ENCODE measurements at regions not wholly inside any gene's neighbourhood (a gene's known extent, or its start where the extent isn't known, plus 50 kb on each side); places are given as distances from the start of the nearest gene placed in this dataset.

DNA sequence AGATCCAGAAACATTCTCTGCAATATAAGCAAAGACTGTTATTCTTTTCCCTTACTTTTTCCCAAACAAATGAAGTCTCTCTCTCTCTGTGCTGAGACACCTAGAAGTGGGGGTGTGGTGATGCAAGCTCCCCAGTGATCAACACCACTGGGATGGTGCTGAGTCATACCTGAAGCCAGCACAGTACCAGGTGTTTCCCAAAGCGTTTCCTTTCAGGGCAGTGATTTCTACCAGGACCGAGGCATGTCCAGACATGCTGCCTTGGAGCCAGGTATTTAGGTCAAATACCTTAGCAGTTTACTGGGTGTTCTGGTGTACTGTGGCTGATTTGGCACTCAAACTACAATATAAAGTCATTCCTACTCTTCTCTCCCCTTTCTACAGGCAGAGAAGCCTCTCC, 726.5 kb downstream of the FAM133A start:
- no peak for DNase-seq (ENCODE audit: insufficient read length, low spot score)
- FAIRE-seq, result no peak
- TF ChIP-seq, protein P1, sequence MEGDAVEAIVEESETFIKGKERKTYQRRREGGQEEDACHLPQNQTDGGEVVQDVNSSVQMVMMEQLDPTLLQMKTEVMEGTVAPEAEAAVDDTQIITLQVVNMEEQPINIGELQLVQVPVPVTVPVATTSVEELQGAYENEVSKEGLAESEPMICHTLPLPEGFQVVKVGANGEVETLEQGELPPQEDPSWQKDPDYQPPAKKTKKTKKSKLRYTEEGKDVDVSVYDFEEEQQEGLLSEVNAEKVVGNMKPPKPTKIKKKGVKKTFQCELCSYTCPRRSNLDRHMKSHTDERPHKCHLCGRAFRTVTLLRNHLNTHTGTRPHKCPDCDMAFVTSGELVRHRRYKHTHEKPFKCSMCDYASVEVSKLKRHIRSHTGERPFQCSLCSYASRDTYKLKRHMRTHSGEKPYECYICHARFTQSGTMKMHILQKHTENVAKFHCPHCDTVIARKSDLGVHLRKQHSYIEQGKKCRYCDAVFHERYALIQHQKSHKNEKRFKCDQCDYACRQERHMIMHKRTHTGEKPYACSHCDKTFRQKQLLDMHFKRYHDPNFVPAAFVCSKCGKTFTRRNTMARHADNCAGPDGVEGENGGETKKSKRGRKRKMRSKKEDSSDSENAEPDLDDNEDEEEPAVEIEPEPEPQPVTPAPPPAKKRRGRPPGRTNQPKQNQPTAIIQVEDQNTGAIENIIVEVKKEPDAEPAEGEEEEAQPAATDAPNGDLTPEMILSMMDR (IDR thresholded peaks at IDR 0.05; ENCODE audit: insufficient read depth, missing control alignments), result no peak

DNA sequence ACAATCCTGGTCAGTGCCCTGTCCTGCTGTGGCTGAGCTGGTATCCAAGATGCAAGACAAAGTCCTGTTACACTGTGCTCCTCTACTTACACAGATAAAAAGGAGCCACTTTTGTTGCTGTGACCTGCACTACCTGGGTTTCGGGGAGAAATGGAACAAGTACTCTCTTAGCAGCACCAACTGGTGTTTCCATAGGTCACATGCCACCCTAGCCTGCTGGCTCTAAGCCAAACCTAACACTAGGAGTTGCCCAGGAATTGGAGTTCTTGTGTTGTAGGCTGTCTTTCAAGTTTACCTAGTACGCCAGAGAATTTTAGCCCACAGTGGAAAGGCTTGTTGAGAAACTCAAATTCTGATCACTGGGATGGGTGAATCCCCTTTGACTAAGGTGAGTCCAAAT, 727.4 kb downstream of the FAM133A start:
- DNase-seq (ENCODE audit: insufficient read length, low spot score) (no peak), FAIRE-seq (no peak)
- TF ChIP-seq, protein P1 (IDR thresholded peaks at IDR 0.05; ENCODE audit: insufficient read depth, missing control alignments), result no peak

DNA sequence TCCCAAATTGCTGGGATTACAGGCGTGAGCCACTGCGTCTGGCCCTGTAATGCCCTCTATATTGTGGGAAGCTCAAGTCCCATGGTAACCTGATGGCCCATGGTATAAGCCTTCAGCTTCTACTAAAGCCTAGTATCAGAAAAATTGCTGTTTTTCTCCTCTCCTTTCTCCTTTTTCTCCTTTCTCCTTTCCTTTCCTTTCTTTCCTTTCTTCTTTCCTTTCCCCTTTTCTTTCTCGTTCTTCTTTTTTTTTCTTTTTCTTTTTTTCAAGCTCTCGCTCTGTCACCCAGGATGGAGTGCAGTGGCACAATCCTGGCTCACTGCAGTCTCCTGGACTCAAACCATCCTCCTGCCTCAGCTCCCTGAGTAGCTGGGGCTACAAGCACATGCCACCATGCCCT, 740.7 kb downstream of the FAM133A start:
- TF ChIP-seq, protein P1 (IDR thresholded peaks at IDR 0.05; ENCODE audit: insufficient read depth, missing control alignments), result no peak
- no peak for FAIRE-seq
- no peak for DNase-seq (ENCODE audit: insufficient read length, low spot score)

DNA sequence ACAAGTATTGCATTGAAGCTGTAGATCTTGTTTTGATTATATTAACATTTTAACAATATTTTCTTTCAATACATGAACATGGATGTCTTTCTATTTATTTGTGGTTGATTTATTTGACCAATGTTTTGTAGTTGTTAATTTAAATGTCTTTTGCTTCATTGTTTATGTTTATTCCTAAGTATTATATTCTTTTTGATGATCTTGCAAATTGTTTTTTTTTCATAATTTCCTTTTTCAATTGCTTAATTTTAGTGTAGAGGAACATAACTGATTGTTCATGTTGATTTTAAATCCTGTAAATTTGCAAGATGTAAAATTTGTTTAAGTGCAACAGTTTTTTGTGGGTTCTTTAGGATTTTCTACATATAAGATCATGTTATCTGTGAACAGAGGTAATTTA, 744.1 kb downstream of the FAM133A start:
- no peak for DNase-seq (ENCODE audit: insufficient read length, low spot score)
- no peak for FAIRE-seq
- TF ChIP-seq, protein P1 (IDR thresholded peaks at IDR 0.05; ENCODE audit: insufficient read depth, missing control alignments), result no peak

DNA sequence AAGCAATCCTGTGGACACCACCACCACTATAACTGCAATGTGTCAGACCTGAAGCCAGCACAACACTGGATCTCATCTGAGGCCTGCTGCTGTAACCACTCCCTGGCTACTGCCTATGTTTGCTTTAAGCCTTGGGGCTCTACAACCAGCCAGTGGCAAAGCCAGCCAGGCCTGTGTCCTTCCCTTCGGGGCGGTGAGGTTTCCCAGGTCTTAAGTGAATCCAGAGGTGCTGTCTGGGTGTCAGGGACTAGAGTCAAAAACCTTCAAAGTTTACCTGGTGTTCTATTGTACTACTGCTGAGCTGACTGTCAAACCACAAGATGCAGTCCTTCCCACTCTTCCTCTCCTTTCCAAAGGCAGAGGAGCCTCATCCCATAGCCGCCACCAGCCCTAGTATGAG, 750.5 kb downstream of the FAM133A start:
- FAIRE-seq (no peak), DNase-seq (ENCODE audit: insufficient read length, low spot score) (no peak)
- TF ChIP-seq, protein P1 (IDR thresholded peaks at IDR 0.05; ENCODE audit: insufficient read depth, missing control alignments), result no peak

DNA sequence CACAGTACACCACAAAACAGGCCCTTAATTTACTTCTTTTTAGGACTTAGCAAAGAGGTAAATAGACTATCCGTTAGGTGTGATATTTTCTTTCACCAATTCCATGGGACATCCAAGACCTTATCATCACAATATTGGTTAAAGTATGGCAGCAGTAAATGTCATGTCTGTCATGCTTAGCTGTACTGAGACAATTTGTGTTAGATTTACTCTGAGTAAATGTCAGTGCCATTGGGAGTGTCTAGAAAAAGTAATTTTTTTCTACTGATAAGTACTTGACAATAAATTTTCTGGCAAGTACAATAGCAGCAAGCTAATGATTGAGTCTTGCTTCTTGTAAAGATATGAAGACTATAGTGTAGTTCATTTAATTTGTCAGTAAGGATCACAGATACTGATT, 756.1 kb downstream of the FAM133A start:
- TF ChIP-seq, protein P1 (IDR thresholded peaks at IDR 0.05; ENCODE audit: insufficient read depth, missing control alignments), result no peak
- FAIRE-seq (peak; percentile 64), DNase-seq (ENCODE audit: insufficient read length, low spot score) (no peak)

DNA sequence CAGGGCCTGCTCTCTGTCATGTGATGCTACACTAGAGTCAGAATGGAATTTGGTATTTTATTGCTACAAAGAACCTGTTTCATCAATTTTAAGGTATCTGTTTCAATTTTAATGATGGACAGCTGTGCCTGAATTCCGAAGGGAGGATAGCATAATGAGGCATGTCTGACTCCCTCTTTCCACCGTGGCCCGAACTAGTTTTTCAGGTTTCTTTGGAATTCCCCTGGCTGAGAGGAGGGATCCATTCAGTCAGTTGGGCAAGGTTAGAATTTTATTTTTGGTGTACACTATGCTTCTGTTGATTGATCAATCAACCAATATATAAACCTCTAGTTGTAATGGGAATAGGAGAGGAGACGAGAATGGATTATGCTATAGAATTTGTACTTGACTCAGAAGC, 761.8 kb downstream of the FAM133A start:
- DNase-seq (ENCODE audit: insufficient read length, low spot score) (no peak), FAIRE-seq (no peak)
- TF ChIP-seq, protein P1 (IDR thresholded peaks at IDR 0.05; ENCODE audit: insufficient read depth, missing control alignments), result no peak
